Breast epithelium (tissue), 3 donors: ENCODE measurements at regions not wholly inside any gene's neighbourhood (a gene's known extent, or its start where the extent isn't known, plus 50 kb on each side); places are given as distances from the start of the nearest gene placed in this dataset.

Source experiments
- POLR2A ChIP-seq: fragments of 450-650 bp; IDR thresholded peaks from one replicate; pipeline ENCODE4 v1.6.1; 2016; ENCODE audit warnings: antibody characterized with exemption, mild to moderate bottlenecking, moderate library complexity
- POLR2AphosphoS5 ChIP-seq, 3 donors: sonication (generic); formaldehyde crosslinking; IDR thresholded peaks; one replicate each; pipeline ENCODE4 v1.6.1; 2017; ENCODE audit warnings: antibody characterized with exemption in 3 of 3
- TF ChIP-seq, protein P1 (sequence below), 3 donors: fragments of 450-650 bp; IDR thresholded peaks; one replicate each; pipeline ENCODE4 v1.5.1; 2016 to 2017; ENCODE audit warnings: antibody characterized with exemption in 3 of 3, mild to moderate bottlenecking in 3 of 3, moderate library complexity in 3 of 3

DNA sequence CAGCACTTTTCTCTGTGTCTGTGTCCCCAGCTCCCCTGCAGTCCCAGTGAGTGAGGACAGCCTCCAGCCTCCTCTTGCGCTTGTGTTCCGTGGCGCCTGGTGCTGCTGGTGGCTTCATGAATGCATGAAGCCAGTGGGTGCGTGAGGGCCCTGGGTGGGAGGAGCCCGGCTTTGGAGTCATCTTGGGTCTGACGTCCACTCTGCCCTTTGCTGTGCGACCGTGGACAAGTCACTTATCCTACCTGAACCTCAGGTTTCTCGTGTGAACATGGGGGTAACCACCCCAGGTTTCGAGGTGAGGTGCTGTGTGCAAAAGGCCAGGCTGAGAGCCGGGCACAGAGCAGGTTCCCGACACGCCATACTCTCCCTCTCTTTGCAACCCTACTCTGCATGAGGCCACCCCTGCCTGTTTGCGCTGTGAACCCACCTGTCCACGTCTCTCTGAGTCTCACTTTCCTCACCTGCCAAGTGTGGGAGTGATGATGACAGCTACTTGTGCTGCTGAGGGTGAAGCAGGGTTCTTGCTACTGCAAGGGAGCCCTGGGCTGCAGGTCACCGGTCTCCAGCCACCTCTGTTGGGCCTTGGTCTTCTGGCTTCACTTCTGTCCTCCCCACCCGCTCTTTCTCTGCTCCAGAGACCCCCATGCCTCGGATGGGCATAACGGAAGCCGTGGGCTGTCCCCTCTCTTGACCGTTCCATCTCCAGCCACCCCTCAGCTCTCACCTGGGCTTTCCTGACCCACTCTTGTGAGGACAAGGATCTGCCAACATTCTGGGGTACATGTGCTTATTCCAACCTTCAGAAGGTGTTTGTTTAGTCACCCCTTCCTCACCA, 537.6 kb downstream of the TBC1D22A start:
- TF ChIP-seq, protein P1, sequence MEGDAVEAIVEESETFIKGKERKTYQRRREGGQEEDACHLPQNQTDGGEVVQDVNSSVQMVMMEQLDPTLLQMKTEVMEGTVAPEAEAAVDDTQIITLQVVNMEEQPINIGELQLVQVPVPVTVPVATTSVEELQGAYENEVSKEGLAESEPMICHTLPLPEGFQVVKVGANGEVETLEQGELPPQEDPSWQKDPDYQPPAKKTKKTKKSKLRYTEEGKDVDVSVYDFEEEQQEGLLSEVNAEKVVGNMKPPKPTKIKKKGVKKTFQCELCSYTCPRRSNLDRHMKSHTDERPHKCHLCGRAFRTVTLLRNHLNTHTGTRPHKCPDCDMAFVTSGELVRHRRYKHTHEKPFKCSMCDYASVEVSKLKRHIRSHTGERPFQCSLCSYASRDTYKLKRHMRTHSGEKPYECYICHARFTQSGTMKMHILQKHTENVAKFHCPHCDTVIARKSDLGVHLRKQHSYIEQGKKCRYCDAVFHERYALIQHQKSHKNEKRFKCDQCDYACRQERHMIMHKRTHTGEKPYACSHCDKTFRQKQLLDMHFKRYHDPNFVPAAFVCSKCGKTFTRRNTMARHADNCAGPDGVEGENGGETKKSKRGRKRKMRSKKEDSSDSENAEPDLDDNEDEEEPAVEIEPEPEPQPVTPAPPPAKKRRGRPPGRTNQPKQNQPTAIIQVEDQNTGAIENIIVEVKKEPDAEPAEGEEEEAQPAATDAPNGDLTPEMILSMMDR (IDR thresholded peaks at IDR 0.05) = no peak
- TF ChIP-seq POLR2AphosphoS5 (IDR thresholded peaks at IDR 0.05) (no peak), POLR2A (no peak)
